ENCODE measurements at regions not wholly inside any gene's neighbourhood (a gene's known extent, or its start where the extent isn't known, plus 50 kb on each side); places are given as distances from the start of the nearest gene placed in this dataset.

- Mint-ChIP-seq H3K27ac (no peak overlapping the region), H3K4me3 (no peak overlapping the region), H3K36me3 (ENCODE audit: insufficient read depth in 1 of 3, low read depth in 3 of 3) (no peaks in the 10 kb centered on the region; a peak in 1 of 7 replicates), H3K4me1 (peaks cover 6 to 8% of the 10 kb centered on the region in 2 experiments; a peak in 3 of 4 replicates), H3K9me3 (no peaks in the 10 kb centered on the region), H3K27me3 (ENCODE audit: low read depth) (no peaks in the 10 kb centered on the region; the same call in 1 of the 2 replicates)
- Histone ChIP-seq H2AFZ (ENCODE audit: low read length) (no peak overlapping the region), H3K14ac (ENCODE audit: insufficient read depth, low read length) (no peak overlapping the region), H2BK120ac (ENCODE audit: low read depth, low read length, poor library complexity, severe bottlenecking) (no peak overlapping the region), H3T11ph (ENCODE audit: low read length) (no peak overlapping the region), H3K4ac (ENCODE audit: low read depth, low read length) (no peak overlapping the region), H3K27ac (ENCODE audit: insufficient read length, low read depth, low read length) (no peak overlapping the region), H3K23ac (ENCODE audit: insufficient read length, low read depth, low read length) (no peak overlapping the region), H4K91ac (ENCODE audit: insufficient read length, low read depth, low read length) (no peak overlapping the region), H2BK12ac (ENCODE audit: insufficient read length, low read depth, low read length) (no peak overlapping the region), H3K79me1 (ENCODE audit: insufficient read depth, low read depth, low read length, poor library complexity, severe bottlenecking) (no peaks in the 10 kb centered on the region), H3K18ac (ENCODE audit: insufficient read length, low read depth, low read length) (no peak overlapping the region), H2BK15ac (ENCODE audit: low read depth, low read length) (no peak overlapping the region), H4K5ac (ENCODE audit: insufficient read length, low read depth, low read length) (no peak overlapping the region), H2BK5ac (ENCODE audit: insufficient read length, low read length) (no peak overlapping the region), H3K79me2 (ENCODE audit: insufficient read depth, low read length) (no peaks in the 10 kb centered on the region), H3K9ac (ENCODE audit: extremely low read depth, insufficient read length, low read length) (no peak overlapping the region), H3K23me2 (ENCODE audit: insufficient read length, low read depth, low read length, poor library complexity, severe bottlenecking) (no peaks in the 10 kb centered on the region), H4K8ac (replicated peaks; ENCODE audit: insufficient read length, low read depth, low read length) (no peak overlapping the region), H3K27me3 (ENCODE audit: insufficient read depth, low read length) (no peaks in the 10 kb centered on the region), H2AK5ac (ENCODE audit: insufficient read length, low read length) (no peak overlapping the region), H4K20me1 (ENCODE audit: control insufficient read depth, insufficient read depth, insufficient read length) (no peaks in the 10 kb centered on the region), H2BK20ac (ENCODE audit: low read depth, low read length, poor library complexity, severe bottlenecking) (no peak overlapping the region), H3K9me3 (ENCODE audit: control insufficient read depth, low read depth, low read length) (no peaks in the 10 kb centered on the region), H3K4me2 (ENCODE audit: insufficient read depth, insufficient read length, low read length) (no peak overlapping the region), H3K56ac (ENCODE audit: insufficient read length, low read depth, low read length) (no peak overlapping the region), H3K4me1 (ENCODE audit: insufficient read depth, low read length) (no peaks in the 10 kb centered on the region)
- no peak for DNase-seq
- no peak for TF ChIP-seq CTCF (conservative IDR thresholded peaks at IDR 0.05)
- no CpG with 5 or more reads among the region's 4 CpGs for WGBS (ENCODE audit: extremely low coverage, insufficient read length, low lambda C conversion rate)
Measured at GRCh38 chr6:125485757-125486156, 184.0 kb upstream of the HDDC2 start.
